Panc1 (cell line): ENCODE measurements at regions not wholly inside any gene's neighbourhood (a gene's known extent, or its start where the extent isn't known, plus 50 kb on each side); places are given as distances from the start of the nearest gene placed in this dataset.

Experiments used
- ATAC-seq: fragments of 200-7000 bp; cut with Tn5 transposase; 2 replicates; pipeline ENCODE4 v1.9.1; 2020; ENCODE audit warnings: mild to moderate bottlenecking, moderate library complexity
- BruUV-seq: library from RNA; stranded (reverse); fragments of 400-500 nt; replicated peaks from 2 replicates; lab custom pipeline; 2021; lab: Mats Ljungman, UMichigan
- CTCF ChIA-PET: fragments of 300-600 bp; sonication (Branson Sonifier 250); formaldehyde crosslinking; loops from one replicate; lab custom pipeline; 2022; ENCODE audit warnings: antibody characterized with exemption; lab: Charles Lee
- POLR2A ChIA-PET: fragments of 300-600 bp; sonication (Branson Sonifier 250); formaldehyde crosslinking; loops from one replicate; lab custom pipeline; 2022; ENCODE audit warnings: antibody characterized with exemption; lab: Charles Lee
- DNase-seq: peaks from one replicate; pipeline ENCODE4 v3.0.0-alpha.2; 2010; ENCODE audit warnings: low read depth, low spot score
- H3K27ac ChIP-seq: 2 replicates; pipeline ENCODE4 v1.5.1; 2011; ENCODE audit warnings: mild to moderate bottlenecking, low read length, inconsistent platforms
- H3K27me3 ChIP-seq: fragments of 200-500 bp; sonication (Bioruptor generic); 2 replicates; pipeline ENCODE4 v1.6.0; 2014; ENCODE audit warnings: low read length, inconsistent platforms; ENCODE audit not compliant: control insufficient read depth, insufficient read depth
- H3K36me3 ChIP-seq: fragments of 200-500 bp; sonication (Bioruptor generic); 2 replicates; pipeline ENCODE4 v1.5.1; 2014; ENCODE audit warnings: inconsistent platforms, mild to moderate bottlenecking, low read length, moderate library complexity; ENCODE audit not compliant: control insufficient read depth, insufficient read depth
- H3K4me1 ChIP-seq: 2 replicates; pipeline ENCODE4 v1.5.1; 2011; ENCODE audit warnings: inconsistent platforms, mild to moderate bottlenecking, low read length, moderate library complexity; ENCODE audit not compliant: control insufficient read depth, insufficient read depth
- H3K4me3 ChIP-seq, 2 experiments: 2 replicates each; pipeline ENCODE4 v1.5.1; 2011 to 2012; ENCODE audit warnings: low read depth in 2 of 2, low read length in 2 of 2, mild to moderate bottlenecking in 2 of 2, inconsistent platforms in 1 of 2, moderate library complexity in 1 of 2
- H3K9me3 ChIP-seq: fragments of 200-500 bp; sonication (Bioruptor generic); 2 replicates; pipeline ENCODE4 v1.5.1; 2014; ENCODE audit warnings: low read depth, mild to moderate bottlenecking, inconsistent platforms, low read length, moderate library complexity; ENCODE audit not compliant: control insufficient read depth, insufficient read depth
- CTCF ChIP-seq: fragments of 450-650 bp; IDR thresholded peaks from 2 replicates; pipeline ENCODE4 v1.5.1; 2017; ENCODE audit warnings: mild to moderate bottlenecking
- POLR2AphosphoS5 ChIP-seq: IDR thresholded peaks from 2 replicates; pipeline ENCODE4 v1.6.1; 2012; ENCODE audit warnings: mild to moderate bottlenecking, low read depth, low read length, moderate library complexity
- REST ChIP-seq, 2 experiments: IDR thresholded peaks; 2 replicates each; pipeline ENCODE4 v1.6.1; 2011 to 2012; ENCODE audit warnings: low read depth in 2 of 2, control low read depth in 1 of 2, low read length in 1 of 2, mild to moderate bottlenecking in 1 of 2, moderate library complexity in 1 of 2; ENCODE audit not compliant: insufficient read depth in 1 of 2
- SIN3A ChIP-seq: IDR thresholded peaks from 2 replicates; pipeline ENCODE4 v1.6.1; 2012; ENCODE audit warnings: low read depth, mild to moderate bottlenecking, low read length, moderate library complexity, borderline replicate concordance; ENCODE audit not compliant: insufficient read depth
- TCF7L2 ChIP-seq: IDR thresholded peaks from 2 replicates; pipeline ENCODE4 v1.6.1; 2011; ENCODE audit warnings: mild to moderate bottlenecking, low read depth, low read length, inconsistent platforms
- in situ Hi-C: cut with HindIII; loops from 2 replicates; pipeline ENCODE4 v1.10.0; 2016; ENCODE audit warnings: low sequenced_read_pairs, low pct_unique_long_range_greater_than_20kb
- intact Hi-C: fragments of 100-400 bp; cut with micrococcal nuclease; formaldehyde crosslinking; loops from one replicate; pipeline ENCODE4 v1.10.0; 2022; ENCODE audit not compliant: unreplicated experiment

GRCh38 chr5:15256485-15256884 is 243.5 kb upstream of the FBXL7 start:
- TF ChIP-seq SIN3A (no peak), REST (IDR thresholded peaks at IDR 0.05; ENCODE audit: insufficient read depth in 1 of 2, low read depth in 2 of 2, low read length in 1 of 2) (no peak), POLR2AphosphoS5 (no peak), TCF7L2 (no peak), CTCF (no peak)
- intact Hi-C loops, result no loop called here
- no peak for DNase-seq
- ATAC-seq, result no peak
- Histone ChIP-seq H3K4me3 (no peak overlapping the region), H3K4me1 (no peaks in the 10 kb centered on the region; the same call in 1 of the 2 replicates), H3K27me3 (no peaks in the 10 kb centered on the region), H3K27ac (no peak overlapping the region), H3K36me3 (no peaks in the 10 kb centered on the region), H3K9me3 (no peaks in the 10 kb centered on the region)
- ChIA-PET CTCF (no interaction called here), POLR2A (no interaction called here)
- no TSS peak for BruUV-seq
- in situ Hi-C loops, result no loop called here

DNA sequence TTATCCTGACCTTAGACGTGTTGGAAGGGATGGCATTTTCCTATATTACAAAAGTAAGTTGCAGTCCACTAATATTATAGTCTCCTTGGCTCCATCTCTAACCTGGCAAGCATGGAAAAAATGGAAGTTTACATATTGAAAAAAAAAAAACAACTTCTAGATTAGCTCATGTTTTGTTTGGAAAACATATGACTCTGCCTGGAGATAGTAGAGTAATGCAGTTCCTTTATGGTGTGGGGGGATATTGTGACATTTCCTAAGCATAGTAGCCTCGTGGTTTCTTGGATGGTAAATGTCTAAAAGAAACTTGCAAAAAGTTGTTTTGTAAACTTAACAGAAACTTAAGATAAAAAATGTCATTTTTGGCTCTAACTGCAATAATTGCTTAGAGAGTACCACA is 244.4 kb upstream of the FBXL7 start:
- CTCF ChIA-PET, result no interaction called here

More for the DNA sequence above, 244.4 kb upstream of the FBXL7 start:
- H3K9me3 ChIP-seq, result no peaks in the 10 kb centered on the region
- BruUV-seq, result no TSS peak
- in situ Hi-C loops, result no loop called here
- intact Hi-C loops, result no loop called here
- no peaks in the 10 kb centered on the region; the same call in 1 of the 2 replicates for H3K4me1 ChIP-seq
- H3K4me3 ChIP-seq, result no peak overlapping the region
- no peaks in the 10 kb centered on the region for H3K36me3 ChIP-seq
- ATAC-seq (no peak), DNase-seq (no peak)
- TF ChIP-seq CTCF, result no peak
- no peak for TF ChIP-seq TCF7L2
- no peak for TF ChIP-seq SIN3A
- no peak for TF ChIP-seq POLR2AphosphoS5
- no peak for TF ChIP-seq REST (IDR thresholded peaks at IDR 0.05; ENCODE audit: insufficient read depth in 1 of 2, low read depth in 2 of 2, low read length in 1 of 2)
- H3K27me3 ChIP-seq, result no peaks in the 10 kb centered on the region
- H3K27ac ChIP-seq, result no peak overlapping the region
- POLR2A ChIA-PET, result no interaction called here
